ENCODE measurements at regions not wholly inside any gene's neighbourhood (a gene's known extent, or its start where the extent isn't known, plus 50 kb on each side); places are given as distances from the start of the nearest gene placed in this dataset.

DNA sequence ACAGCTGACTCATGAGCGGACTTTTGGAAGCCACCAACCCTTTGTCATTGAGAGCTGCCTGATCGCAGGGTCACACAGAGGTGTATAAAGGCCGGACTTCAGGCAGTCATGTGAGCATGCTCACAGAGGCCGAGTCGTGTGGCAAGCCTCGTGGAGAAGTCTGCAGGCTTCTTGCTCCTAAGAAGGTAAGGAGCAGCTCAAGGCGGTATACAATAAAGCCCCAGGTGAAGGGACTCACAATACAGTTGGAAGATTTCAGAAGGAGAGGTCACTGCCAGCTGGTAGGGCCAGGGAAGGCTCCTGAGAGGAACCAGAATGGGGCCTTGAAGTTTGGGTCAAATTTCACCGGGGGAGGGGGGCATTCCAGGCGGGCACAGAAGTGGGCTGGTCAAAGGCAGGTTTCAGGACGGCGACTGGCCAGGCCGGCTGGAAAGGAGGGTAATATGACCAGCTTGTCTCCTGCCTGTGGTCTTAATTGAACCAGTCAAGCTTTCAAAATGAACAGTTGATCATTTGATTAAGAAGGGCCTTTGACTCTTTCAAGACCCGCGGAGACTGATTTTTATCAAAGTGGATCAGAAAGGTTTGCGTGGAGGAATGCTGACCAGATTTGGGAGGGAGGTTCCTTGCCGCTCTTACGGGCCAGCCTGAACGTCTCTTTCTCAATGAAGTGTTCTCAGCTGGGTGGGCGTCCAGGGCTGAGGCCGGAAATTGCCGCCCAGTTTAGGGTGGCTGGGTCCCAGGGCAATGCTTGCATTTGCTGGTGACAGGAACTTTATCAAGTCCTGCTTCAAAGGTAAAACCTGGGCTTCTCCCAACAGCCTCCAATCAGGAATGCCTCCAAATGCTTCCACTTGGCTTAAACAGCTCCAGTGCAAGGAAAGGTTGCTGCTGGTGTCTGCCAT lies 178.6 kb downstream of the EMX2 start (continued):
- TF ChIP-seq BMI1 (IDR thresholded peaks at IDR 0.05; ENCODE audit: borderline replicate concordance) (no peak), EZH2 (IDR thresholded peaks at IDR 0.05; ENCODE audit: borderline replicate concordance, control insufficient read depth, low read depth, low read length) (no peak), DPF2 (IDR thresholded peaks at IDR 0.05) (no peak), CREM (IDR thresholded peaks at IDR 0.05; ENCODE audit: low read depth) (no peak)

DNA sequence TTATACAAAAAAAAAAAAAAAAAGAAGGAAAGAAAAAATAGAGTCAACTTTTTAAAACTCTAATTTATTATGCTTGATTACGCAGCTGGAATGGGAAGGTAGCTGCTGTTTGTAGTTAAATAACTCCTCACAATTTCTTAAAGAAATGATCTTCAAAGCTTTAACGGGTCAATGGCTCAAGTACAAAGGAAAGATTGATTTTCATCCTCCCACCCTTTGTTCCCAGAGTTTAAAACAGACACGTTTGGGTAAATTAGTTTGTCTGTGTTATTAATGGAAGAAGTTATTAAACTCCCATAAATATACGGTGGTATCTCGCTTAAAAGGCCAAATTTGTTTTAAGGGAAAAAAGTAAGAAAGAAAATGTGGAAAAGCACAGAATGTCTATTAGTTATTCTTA lies 179.3 kb downstream of the EMX2 start:
- WGBS (ENCODE audit: insufficient coverage, insufficient replicate concordance, low lambda C conversion rate, missing lambda C conversion rate) = 41% methylated on average over 5 of the region's 5 CpGs
- H3K36me3 ChIP-seq (ENCODE audit: control insufficient read depth in 2 of 2, insufficient read depth in 2 of 2, low read length in 1 of 2) = no peaks in the 10 kb centered on the region
- BruUV-seq (replicated peaks) = no TSS peak
- H4K20me1 ChIP-seq (ENCODE audit: control insufficient read depth, insufficient read depth) = no peaks in the 10 kb centered on the region
- no peak for FAIRE-seq
- TF ChIP-seq RFX5 (IDR thresholded peaks at IDR 0.05; ENCODE audit: low read depth, low read length) (no peak), HDAC6 (IDR thresholded peaks at IDR 0.05; ENCODE audit: unreplicated experiment) (no peak), EGR1 (IDR thresholded peaks at IDR 0.05; ENCODE audit: borderline replicate concordance in 1 of 2, low read depth in 2 of 2, low read length in 2 of 2) (no peak), NRF1 (conservative IDR thresholded peaks at IDR 0.05; ENCODE audit: low read depth, low read length) (no peak), STAT1 (conservative IDR thresholded peaks at IDR 0.05) (no peak), SMAD1 (IDR thresholded peaks at IDR 0.05; ENCODE audit: low read depth, partially characterized antibody) (no peak)
- TF ChIP-seq, protein P1, sequence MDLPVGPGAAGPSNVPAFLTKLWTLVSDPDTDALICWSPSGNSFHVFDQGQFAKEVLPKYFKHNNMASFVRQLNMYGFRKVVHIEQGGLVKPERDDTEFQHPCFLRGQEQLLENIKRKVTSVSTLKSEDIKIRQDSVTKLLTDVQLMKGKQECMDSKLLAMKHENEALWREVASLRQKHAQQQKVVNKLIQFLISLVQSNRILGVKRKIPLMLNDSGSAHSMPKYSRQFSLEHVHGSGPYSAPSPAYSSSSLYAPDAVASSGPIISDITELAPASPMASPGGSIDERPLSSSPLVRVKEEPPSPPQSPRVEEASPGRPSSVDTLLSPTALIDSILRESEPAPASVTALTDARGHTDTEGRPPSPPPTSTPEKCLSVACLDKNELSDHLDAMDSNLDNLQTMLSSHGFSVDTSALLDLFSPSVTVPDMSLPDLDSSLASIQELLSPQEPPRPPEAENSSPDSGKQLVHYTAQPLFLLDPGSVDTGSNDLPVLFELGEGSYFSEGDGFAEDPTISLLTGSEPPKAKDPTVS (IDR thresholded peaks at IDR 0.05; ENCODE audit: low read depth, low read length) = no peak
- no peak for ATAC-seq
- no peaks in the 10 kb centered on the region for H3K4me1 ChIP-seq (ENCODE audit: control insufficient read depth, insufficient read depth, low read length)
- no peak overlapping the region for H3K4me3 ChIP-seq
- no peak overlapping the region for H3K9ac ChIP-seq (ENCODE audit: control insufficient read depth, insufficient read depth, low read length)
- H3K9me3 ChIP-seq (replicated peaks; ENCODE audit: control insufficient read depth, insufficient read depth, low read length) = no peaks in the 10 kb centered on the region; the same call in 2 of the 3 replicates
- H2AFZ ChIP-seq (ENCODE audit: control insufficient read depth, low read depth, low read length) = no peak overlapping the region
- intact Hi-C loops (cut with micrococcal nuclease; ENCODE audit: unreplicated experiment) (no loop called here), in situ Hi-C loops (cut with MboI) (no loop called here)
- H3K79me2 ChIP-seq (ENCODE audit: control insufficient read depth, insufficient read depth, low read length) = no peaks in the 10 kb centered on the region
- no peak for DNase-seq (ENCODE audit: low read depth, low spot score)
- no peak overlapping the region for H3K27ac ChIP-seq (ENCODE audit: control insufficient read depth, insufficient read depth)
- RAD21 ChIA-PET (ENCODE audit: unreplicated experiment) = interaction anchor here (0.9 kb wide), 1 partner anchor 185 kb away, joined by 3 read pairs; no protein-coding TSS in a partner anchor
- no peak overlapping the region for H3K4me2 ChIP-seq (ENCODE audit: control insufficient read depth, insufficient read depth)
- SMC1A ChIA-PET (ENCODE audit: uncharacterized antibody, unreplicated experiment) = interaction anchor here (0.5 to 1.3 kb wide), 4 partner anchors 14 to 1249 kb away, joined by 3 to 5 read pairs (median 4); no protein-coding TSS in a partner anchor
- H3K27me3 ChIP-seq (replicated peaks in 1 of 2; ENCODE audit: control insufficient read depth in 2 of 2, insufficient read depth in 2 of 2, low read length in 1 of 2) = peaks cover 2 to 6% of the 10 kb centered on the region in 2 experiments; a peak in 2 of 4 replicates
- POLR2A ChIA-PET = interaction anchor here (0.6 kb wide), 1 partner anchor 341 kb away, joined by 9 read pairs; no protein-coding TSS in a partner anchor
- CTCF ChIA-PET = interaction anchor here (0.6 to 2.2 kb wide), 3 partner anchors 12 to 505 kb away, joined by 3 to 6 read pairs (median 4); no protein-coding TSS in a partner anchor

Data from GM12878 (cell line).